C1 segment of cervical spinal cord (tissue), 14 donors: ENCODE measurements at regions not wholly inside any gene's neighbourhood (a gene's known extent, or its start where the extent isn't known, plus 50 kb on each side); places are given as distances from the start of the nearest gene placed in this dataset.

Experiments used
- DNase-seq, 14 donors: peaks; one replicate each; lab custom pipeline; 2025; lab: John Stamatoyannopoulos, UW

DNA sequence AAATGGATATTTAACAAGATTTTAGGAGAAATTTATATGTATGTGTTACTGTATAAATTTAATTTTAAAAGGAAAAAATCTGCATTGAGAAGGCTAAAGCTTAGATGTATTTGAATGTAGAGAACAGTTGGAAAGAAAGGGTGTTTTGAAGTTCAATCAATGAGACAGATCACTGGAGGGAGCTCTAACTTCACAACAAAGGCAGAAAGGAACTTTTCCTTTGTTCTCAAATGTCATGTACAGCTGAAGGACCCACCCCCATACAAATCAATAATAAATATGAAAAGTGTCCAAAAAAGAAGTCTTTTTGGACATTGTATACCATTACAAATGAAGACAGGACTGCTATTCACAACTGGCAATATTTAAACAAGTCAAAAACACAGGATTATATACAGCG, 403.4 kb downstream of the DNAJB9 start:
- DNase-seq: no peak

DNA sequence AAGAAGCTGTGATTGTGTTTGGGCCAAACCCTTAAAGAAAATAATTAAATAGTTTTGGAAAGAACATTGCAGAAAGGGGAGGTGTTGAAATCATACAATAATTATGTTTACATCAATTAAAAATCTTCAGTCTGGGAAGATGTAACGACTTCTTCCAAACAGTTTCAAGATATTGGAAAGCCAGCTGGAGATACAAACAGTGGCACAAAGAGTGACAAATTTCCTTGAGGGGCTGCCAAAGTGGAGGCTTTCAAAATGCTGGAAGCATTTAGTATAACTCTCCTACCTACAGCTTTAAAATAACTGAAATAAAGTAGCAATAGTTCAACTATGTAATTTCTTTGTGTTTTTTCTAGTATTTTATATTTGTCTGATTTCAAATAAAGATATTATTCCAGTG, 405.0 kb downstream of the DNAJB9 start:
- no peak for DNase-seq

DNA sequence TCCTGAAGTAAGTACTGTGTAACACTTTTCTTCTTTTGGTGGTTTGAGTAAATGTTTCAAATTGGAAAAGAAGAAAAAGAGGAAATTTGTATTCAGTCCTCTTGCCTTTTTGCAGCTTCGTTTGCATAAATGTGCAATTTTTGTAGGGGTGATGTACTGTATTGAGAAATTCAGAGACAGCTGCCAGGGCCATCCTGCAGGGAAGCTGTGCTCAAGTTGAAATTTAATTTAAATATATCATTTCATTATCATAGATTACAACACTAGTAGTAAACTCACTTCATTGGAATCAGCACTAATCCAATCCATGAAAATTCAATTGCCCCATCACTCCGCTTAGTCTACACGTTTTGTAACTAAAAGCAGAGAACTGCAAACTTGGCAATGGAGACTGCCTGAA, 415.4 kb downstream of the DNAJB9 start:
- no peak for DNase-seq

DNA sequence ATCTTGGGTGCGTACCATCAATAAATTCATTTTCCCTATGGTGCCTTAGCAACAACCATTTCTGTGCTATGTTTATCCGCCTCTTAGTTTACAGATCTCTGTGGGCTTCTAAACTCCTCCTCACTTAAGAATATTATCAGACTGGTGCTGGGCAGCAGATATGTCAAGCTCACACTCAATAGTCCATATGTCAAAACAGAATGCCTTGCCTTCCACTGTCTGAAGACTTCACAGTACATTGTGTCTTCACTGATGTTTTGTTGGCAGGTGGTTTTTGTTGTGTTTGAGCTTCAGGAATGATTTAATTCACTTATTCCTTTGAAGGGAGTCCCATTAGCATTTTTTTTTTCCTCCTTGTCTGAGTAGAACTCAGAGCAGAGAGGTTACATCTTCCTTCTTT, 419.6 kb downstream of the DNAJB9 start:
- DNase-seq: no peak

DNA sequence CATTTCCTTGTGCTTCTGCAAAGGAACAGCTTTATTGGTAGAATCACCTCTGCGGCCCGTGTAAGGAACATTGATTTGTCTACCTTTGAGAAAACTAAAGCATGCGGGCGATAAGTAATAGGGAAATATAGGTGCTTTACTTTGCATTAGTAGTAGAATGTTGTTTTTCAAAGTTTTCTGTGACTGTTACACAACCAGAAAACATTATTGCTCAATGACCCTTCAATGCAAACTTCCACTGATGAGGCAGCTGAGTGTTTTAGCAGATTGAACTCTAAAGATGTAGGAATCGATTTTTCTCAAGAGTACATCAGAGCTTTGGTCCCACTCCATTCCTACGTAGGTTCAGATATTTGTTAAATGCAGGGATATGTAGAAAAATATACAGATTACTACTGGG, 427.8 kb downstream of the DNAJB9 start:
- no peak for DNase-seq

DNA sequence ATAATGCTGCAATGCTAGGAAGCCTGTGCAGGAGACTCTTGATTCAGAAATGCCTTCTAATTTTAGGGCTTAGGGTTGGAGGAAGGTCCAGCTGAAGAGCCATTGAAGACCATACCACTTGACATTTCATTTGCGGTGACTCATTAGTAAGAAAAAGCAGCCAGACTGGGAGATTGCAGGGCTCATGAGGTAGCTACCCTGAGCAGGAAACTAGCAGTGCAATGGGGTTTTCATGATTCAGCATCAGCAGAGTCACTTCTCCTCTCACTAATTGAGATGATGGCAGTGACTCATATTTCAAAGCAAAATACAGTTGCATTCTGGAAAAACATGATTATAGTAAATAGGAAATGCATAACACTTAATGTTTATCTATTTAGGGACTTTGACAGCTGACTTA, 434.1 kb downstream of the DNAJB9 start:
- no peak for DNase-seq

DNA sequence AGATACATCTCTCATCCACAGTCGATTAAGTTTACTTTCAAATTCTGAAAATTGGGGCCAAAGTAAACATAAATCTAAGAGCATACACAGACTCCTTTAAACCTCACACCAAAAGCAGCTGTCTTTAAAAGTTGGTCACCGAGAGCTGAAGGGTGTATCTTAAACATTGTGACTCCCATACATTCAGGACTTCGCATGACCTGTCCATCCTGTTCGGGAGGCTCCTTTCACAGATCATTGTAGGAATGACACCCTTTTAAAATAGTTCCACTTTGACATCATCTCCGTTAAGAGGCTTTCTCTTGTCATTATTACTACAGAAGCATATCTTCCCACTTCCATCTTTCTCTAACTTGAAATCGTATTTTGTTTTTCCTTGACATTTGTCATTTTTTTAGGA, 440.0 kb downstream of the DNAJB9 start:
- no peak for DNase-seq

DNA sequence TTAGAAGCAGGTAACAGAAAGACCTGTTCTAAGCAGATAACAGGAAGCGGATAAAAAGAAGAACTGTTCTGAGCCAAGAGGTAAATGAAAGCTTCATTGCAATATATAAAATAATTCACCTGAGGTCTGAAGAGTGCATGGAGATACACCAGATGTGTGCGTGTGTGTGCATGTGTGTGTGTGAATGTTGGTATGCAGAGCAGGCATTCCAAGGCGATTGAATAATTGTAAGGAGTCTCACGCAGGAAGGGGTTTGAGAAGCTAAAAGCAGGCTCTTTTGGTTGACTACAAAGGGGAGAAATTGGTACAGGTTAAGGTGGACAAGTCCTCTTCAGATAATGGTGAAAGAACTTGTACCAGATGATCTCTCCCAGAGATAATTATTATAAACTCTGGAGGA, 450.6 kb downstream of the DNAJB9 start:
- no peak for DNase-seq

DNA sequence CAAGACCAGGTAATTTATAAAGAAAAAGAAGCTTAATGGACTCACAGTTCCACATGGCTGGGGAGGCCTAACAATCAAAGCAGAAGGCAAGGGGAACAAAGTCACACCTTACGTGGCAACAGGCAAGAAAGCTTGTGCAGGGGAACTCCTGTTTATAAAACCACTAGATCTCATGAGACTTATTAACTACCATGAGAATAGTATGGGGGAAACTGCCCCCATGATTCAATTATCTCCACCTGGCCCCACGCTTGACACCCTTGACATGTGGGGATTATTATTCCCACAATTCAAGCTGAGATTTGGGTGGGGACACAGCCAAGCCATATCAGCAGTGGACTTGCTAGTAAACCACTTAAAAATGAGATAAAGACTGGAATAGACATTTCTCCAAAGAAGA, 451.7 kb downstream of the DNAJB9 start:
- no peak for DNase-seq

DNA sequence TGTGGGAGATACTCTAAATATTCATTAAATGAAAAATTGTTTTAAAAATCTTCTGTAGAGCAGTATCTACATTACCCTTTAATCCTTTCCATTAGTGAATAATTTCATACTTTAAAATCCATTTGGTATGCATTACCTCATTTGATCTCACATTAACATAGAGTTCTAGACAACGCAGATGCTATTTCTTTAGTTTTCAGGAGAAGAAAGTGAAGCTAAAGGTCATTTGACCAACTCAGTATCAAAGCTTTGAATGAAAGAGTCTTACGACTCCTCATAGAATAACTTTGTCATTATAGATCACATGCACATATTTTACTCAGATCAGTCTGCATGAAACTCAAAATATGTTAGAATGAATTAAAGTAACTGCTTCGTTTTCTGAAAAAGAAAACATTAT, 460.2 kb downstream of the DNAJB9 start:
- DNase-seq: no peak

DNA sequence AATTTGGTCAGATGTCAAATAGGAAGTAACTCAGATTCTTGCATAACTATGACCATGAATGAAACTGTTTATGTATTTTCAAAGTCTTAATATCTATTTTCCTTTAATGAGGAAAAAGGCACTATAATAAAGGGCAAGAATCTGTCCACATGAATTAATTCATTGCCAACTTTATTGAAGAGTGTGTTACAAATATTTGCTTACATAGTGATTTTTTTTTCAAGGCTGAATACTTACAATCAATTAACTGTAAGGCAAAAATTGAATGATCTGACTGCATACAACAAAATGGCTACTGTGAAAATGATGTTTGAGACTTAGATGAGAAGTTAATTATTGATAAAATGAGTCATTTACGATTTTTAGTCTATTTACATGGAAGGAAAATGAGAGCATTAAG, 475.0 kb downstream of the DNAJB9 start:
- DNase-seq: no peak

DNA sequence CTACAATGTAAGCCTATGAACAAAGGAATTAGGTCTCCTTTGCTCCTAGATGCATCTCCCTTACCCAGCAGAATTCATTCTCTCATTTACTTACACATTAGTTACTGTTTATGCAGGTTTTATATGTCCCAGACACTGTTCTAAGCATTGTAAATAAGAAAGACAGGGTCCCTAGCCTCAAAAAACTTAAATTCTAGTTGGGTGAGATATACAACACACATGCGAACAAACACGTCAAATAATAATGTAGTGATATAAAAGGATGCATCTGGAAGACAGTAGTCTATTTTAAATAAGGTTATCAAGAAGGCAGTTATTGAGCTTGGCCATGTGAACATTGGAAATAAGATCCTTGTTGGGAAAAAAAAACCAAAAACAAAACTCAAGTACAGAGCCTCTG, 479.7 kb downstream of the DNAJB9 start:
- no peak for DNase-seq

DNA sequence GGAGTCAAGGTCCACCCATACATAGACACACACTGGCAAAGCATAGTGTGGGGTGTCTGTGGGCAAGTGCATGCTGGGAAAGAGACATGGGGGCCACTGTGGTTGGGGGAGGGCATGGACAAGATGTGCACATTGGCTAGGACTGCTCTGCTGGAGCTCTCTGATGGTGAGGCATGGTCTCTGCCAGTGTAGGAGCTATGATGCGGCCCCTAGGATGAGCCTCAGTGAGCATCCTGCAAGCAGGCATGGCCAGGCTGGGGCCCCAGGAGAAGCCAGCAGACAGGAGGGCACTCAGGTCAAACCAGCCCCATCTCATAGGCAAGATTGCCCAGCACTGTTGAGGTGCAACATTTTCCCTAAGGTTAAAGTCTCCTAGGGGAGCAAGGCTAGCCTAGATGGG, 489.4 kb downstream of the DNAJB9 start:
- no peak for DNase-seq

DNA sequence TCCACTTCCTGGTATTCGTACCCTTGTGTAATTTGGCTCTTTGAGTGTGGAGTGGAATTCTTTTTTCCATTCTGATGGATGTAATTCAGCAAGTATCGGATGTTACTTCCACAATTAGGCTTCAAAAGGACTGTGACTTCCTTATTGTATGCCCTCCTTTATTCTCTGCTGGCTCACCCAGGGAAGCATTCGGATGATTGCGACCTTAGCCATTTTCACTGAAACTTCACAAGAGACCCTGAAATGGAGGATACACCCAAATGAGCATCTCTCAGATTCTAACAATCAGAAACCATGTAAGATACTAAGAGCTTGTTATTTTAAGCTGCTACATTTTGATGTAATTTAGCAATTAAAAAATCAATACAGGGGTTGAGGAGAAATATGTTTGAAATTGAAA, 493.1 kb downstream of the DNAJB9 start:
- no peak for DNase-seq

DNA sequence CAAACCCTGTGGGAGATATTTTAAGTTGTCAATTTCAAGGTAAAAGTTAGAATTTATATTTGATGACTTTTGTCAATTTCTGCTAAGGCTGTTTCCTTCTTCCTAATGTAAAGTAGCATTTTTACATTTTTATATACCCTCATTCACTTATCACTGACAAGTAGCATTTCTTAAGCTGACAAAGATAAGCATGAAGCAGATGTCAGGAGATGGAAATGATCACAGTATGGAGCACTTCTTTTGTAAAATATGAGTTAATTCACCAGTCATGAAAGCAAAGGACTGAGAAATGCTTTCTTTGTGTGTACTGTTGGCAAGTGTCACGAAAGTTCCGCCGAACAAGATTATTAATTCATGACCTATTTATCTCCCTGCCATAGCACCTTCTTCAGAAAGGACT, 503.9 kb downstream of the DNAJB9 start:
- DNase-seq: no peak

DNA sequence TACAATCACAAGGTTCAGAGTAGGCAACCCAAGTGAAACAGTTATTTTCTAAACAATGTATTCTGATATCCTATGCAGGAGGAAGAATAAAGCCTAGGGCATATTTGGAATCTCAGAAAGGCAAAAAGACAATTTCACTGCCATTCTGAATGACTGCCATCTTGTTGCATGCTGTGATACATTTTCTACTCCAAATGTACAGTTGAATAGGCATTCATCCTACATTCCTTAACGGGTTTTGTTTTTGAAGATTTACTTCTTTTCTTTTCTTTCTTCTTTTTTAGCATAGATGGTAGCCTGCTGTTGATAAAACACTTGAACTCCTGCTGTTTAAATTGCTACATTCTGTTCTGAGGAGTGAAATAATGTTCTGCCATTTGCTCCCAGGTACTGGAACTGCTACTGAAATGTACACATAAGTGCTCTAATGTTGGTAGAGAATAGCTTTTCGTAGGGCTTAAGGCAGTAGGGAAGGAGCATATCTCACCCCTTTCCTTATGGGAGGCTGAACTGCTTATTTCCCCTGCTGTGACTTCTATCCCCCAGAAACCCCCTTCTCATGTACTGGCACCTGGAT, 506.8 kb downstream of the DNAJB9 start:
- DNase-seq: no peak

DNA sequence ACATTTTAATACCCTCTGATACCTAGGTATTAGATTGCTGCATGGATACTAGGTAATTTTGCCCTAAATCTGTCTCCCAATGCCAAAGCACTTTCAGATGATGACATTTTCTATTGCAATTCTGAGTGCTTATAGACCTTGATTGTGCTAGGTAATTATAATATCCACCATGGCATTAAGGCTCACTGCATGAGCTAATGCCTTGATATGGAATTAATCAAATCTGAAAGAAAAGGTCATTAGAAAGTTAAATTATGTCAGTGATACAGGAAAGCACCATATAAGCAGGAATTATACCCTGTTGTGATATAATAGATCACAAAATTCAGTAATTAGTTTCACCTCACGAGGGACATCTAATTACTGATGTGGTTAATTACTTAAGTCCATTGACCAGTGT, 521.4 kb downstream of the DNAJB9 start:
- DNase-seq: no peak

DNA sequence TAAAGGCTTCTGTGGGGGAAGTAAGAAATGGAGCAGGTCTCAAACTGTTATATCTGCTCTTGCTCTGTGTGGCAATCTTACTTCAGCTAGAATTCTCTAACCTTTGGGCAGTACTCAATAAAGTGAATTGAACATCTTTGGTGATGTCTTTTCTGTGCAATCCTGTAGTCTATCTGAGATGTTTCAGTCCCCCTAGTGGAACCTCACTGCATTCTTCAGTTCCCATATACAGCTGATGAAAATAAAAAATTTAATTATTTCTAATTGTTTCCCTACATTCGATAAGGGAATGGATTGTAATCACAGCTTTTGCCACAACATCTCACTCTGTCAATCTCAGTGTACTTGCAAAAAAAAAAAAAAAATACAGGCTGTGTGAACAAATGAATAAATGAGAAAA, 522.6 kb downstream of the DNAJB9 start:
- DNase-seq: no peak

DNA sequence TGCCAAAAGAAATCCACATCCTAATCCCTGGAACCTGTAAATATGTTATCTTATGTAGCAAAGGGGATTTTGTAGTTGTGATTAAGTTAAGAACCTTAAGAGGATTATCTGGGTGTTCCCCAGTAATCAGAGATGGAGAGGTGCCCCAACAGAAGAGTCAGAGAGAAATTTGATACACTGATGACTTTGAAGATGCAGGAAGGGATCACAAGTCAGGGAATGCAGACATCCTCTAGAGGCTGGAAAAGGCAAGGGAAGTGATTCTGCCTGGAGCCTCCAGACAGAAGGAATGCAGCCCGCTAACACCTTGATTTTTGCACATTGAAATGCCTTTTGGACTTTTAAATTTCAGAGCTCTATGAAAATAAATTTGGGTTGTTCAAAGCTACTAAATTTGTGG, 531.7 kb downstream of the DNAJB9 start:
- no peak for DNase-seq

DNA sequence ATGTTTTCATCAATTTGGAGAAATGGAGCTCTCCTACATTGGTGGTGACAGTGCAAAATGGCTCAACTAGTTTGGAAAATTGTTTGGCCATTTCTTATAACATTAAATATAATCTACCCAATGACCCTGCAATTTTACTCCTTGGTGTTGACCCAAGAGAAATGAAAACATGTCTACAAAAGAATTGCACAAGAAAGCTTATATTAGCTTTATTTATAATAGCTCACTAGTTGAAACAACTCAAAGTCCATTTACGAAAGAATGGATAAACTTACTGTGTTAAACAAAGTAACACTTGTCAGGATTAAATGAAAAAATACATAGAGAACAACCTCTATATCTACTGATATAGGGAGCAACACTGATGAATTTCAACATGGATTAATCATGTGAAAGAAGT, 539.9 kb downstream of the DNAJB9 start:
- DNase-seq: no peak

DNA sequence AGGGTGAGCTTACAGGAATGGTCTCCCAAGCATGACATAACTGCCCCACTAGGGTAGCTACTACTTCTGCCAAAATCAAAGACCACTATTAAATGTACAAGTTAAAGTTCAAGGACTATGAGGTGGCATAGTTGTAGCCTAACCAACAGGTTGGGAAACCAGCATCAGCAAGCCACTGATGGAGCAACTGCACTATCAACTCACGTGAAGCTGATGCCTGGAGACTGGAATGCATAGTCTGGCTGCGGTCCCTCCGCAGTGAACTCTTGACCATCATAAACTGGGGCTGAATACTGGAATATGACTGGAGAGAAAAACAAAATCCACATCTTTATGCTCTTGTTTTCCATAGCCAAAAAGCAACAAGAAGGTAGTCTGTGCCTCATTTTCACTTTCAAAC, 541.4 kb downstream of the DNAJB9 start:
- DNase-seq: no peak

DNA sequence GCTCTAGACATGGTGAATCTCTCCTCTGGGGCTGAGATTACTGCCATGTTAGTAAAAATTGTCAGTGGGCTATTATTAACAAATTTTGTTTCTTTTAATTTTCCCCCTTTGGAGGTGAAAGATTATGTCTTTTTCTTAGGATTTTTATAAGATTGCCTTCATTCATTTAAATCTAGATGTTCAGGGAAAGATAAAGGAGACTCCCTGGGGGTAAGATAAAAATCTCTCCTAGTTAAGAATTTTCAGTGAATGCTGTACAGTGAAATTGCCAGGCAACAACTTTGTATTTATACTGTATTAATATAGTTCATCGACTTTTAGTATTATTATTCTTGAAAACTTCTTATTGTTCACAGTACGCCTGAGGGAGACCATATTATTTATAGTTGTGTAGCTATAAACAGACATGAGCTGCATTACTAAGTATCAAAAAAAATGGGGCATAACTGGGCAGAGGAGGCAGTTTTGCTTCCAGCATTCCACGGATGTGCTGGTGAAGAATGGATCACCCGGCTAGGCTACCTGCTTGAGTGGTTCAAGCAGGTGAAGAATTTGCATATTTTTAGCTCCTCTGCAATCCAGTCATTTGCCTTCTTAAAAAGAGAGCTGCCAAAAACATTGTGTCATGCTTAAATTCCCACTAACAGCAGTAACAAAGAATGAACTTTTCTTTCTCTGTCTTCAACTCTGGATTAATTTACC, 552.1 kb downstream of the DNAJB9 start:
- DNase-seq: no peak

DNA sequence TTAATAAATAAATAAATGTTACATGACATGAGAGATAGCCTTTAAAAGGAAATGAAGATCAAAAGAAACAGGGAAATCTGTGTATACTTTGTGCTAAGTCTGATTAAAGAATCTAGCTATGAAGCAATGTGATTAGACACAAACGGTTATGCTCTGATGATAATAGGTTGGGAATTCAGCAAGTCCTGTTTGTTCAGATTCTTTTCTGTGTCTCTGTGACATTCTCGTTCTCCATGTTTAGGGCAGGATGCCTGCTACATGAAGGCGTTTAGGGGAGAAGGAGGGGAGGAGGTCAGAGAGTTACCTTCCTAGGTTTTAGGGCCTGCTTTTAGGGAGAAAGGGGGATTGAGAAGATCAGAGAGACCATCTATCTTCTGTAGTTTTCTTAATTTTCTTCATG, 555.3 kb downstream of the DNAJB9 start:
- DNase-seq: no peak
